Neural progenitor cell (in vitro differentiated cells): ENCODE measurements at regions not wholly inside any gene's neighbourhood (a gene's known extent, or its start where the extent isn't known, plus 50 kb on each side); places are given as distances from the start of the nearest gene placed in this dataset.
"Not testable (repeated sequence)": the region's sequence is repeated elsewhere in the genome, so short reads cannot be mapped to it uniquely, and the experiment has no call there.

Experiments used
- DNase-seq: peaks from one replicate; pipeline ENCODE4 v3.0.0-alpha.2; 2016; ENCODE audit warnings: low spot score
- H2AFZ ChIP-seq: fragments of 200-600 bp; sonication (generic); replicated peaks from 2 replicates; pipeline ENCODE4 v1.6.1; 2016; ENCODE audit warnings: antibody characterized with exemption
- H3F3A ChIP-seq: fragments of 200-600 bp; sonication (generic); 2 replicates; pipeline ENCODE4 v1.6.1; 2016; ENCODE audit warnings: antibody characterized with exemption, low read depth
- H3K27ac ChIP-seq: fragments of 200-600 bp; sonication (generic); 2 replicates; pipeline ENCODE4 v1.5.1; 2016; ENCODE audit warnings: mild to moderate bottlenecking
- H3K27me3 ChIP-seq: fragments of 200-600 bp; sonication (generic); 2 replicates; pipeline ENCODE4 v1.6.1; 2016; ENCODE audit warnings: mild to moderate bottlenecking, moderate library complexity
- H3K36me3 ChIP-seq: fragments of 200-600 bp; sonication (generic); 2 replicates; pipeline ENCODE4 v1.5.1; 2016
- H3K4me1 ChIP-seq: fragments of 200-600 bp; sonication (generic); 2 replicates; pipeline ENCODE4 v1.6.1; 2016; ENCODE audit warnings: mixed run types
- H3K4me2 ChIP-seq: fragments of 200-600 bp; sonication (generic); 2 replicates; pipeline ENCODE4 v1.6.1; 2016
- H3K4me3 ChIP-seq: fragments of 200-600 bp; sonication (generic); 2 replicates; pipeline ENCODE4 v1.5.1; 2016
- H3K79me2 ChIP-seq: fragments of 200-600 bp; sonication (generic); 2 replicates; pipeline ENCODE4 v1.6.1; 2016; ENCODE audit warnings: low read depth
- H3K9ac ChIP-seq: fragments of 200-600 bp; sonication (generic); 2 replicates; pipeline ENCODE4 v1.6.1; 2016
- H3K9me3 ChIP-seq: fragments of 200-600 bp; sonication (generic); 2 replicates; pipeline ENCODE4 v1.5.1; 2016; ENCODE audit warnings: low read depth
- H4K20me1 ChIP-seq: fragments of 200-600 bp; sonication (generic); 2 replicates; pipeline ENCODE4 v1.6.1; 2016; ENCODE audit warnings: low read depth
- H3K27ac Mint-ChIP-seq: 3 replicates; pipeline ENCODE4 v1.8.0; 2021; ENCODE audit warnings: mixed read lengths
- H3K27me3 Mint-ChIP-seq: 2 replicates; pipeline ENCODE4 v1.8.0; 2022; ENCODE audit warnings: low read depth, mild to moderate bottlenecking, inconsistent platforms, moderate library complexity, mixed read lengths; ENCODE audit not compliant: insufficient read depth
- H3K36me3 Mint-ChIP-seq: 3 replicates; pipeline ENCODE4 v1.8.0; 2021; ENCODE audit warnings: mixed read lengths
- H3K4me1 Mint-ChIP-seq: 3 replicates; pipeline ENCODE4 v1.8.0; 2021; ENCODE audit warnings: mixed read lengths
- H3K4me3 Mint-ChIP-seq: 3 replicates; pipeline ENCODE4 v1.8.0; 2021; ENCODE audit warnings: mild to moderate bottlenecking, moderate library complexity, mixed read lengths
- H3K9me3 Mint-ChIP-seq: 3 replicates; pipeline ENCODE4 v1.8.0; 2020; ENCODE audit warnings: mixed read lengths
- CTCF ChIP-seq: fragments of 200-600 bp; sonication (generic); IDR thresholded peaks from 2 replicates; pipeline ENCODE4 v1.5.1; 2017; ENCODE audit warnings: antibody characterized with exemption, mild to moderate bottlenecking
- EZH2 ChIP-seq: fragments of 200-600 bp; sonication (generic); IDR thresholded peaks from 2 replicates; pipeline ENCODE4 v1.6.1; 2017; ENCODE audit warnings: antibody characterized with exemption, mild to moderate bottlenecking, moderate library complexity
- EZH2phosphoT487 ChIP-seq: fragments of 200-600 bp; sonication (generic); IDR thresholded peaks from 2 replicates; pipeline ENCODE4 v1.6.1; 2017; ENCODE audit warnings: antibody characterized with exemption

DNA sequence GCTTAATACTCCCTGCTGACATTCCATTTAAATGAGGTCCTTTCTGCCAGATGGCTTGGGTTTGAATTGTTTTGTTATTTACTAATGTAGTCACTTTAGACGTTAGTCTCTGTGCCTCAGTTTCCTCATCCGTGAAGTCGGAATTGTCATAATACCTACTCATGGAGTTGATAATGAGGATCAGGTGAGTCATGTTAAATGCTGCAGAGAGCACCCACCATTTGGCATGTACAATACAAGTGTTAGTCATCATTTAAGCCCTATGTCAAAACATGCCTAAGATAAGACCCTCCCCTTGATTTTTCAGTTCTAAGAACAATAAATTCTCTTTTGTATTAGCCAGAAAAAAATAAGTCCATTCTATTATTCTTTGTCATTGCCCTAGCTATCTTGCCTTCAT lies 534.8 kb upstream of the HTR2C start:
- no peak overlapping the region for H3K4me3 Mint-ChIP-seq
- H3K27me3 Mint-ChIP-seq = no peaks in the 10 kb centered on the region
- H3K9me3 ChIP-seq = no peaks in the 10 kb centered on the region
- H3K4me1 ChIP-seq = peaks cover 35% of the 10 kb centered on the region
- no peaks in the 10 kb centered on the region for H3K4me1 Mint-ChIP-seq
- H2AFZ ChIP-seq = no peak overlapping the region
- H3K36me3 Mint-ChIP-seq = no peaks in the 10 kb centered on the region
- H3K27ac ChIP-seq = no peak overlapping the region
- H3K27ac Mint-ChIP-seq = no peak overlapping the region
- H3K27me3 ChIP-seq = no peaks in the 10 kb centered on the region
- no peak overlapping the region for H3K9ac ChIP-seq
- peaks cover 62% of the 10 kb centered on the region for H3K79me2 ChIP-seq
- TF ChIP-seq EZH2phosphoT487 = no peak
- TF ChIP-seq CTCF = no peak
- no peak for TF ChIP-seq EZH2
- H3K4me3 ChIP-seq = no peak overlapping the region
- peak overlapping the region; percentile 43 for H3K4me2 ChIP-seq
- H3F3A ChIP-seq = peaks cover 83% of the 10 kb centered on the region
- no peaks in the 10 kb centered on the region for H3K9me3 Mint-ChIP-seq
- H4K20me1 ChIP-seq = peaks cover 7% of the 10 kb centered on the region
- DNase-seq = no peak
- peaks cover 10% of the 10 kb centered on the region for H3K36me3 ChIP-seq

- Mint-ChIP-seq H3K4me1 (no peaks in the 10 kb centered on the region), H3K9me3 (no peaks in the 10 kb centered on the region), H3K27ac (no peak overlapping the region), H3K27me3 (no peaks in the 10 kb centered on the region), H3K36me3 (no peaks in the 10 kb centered on the region), H3K4me3 (no peak overlapping the region)
- no peak overlapping the region for H3K27ac ChIP-seq
- H3K9ac ChIP-seq = no peak overlapping the region
- no peak overlapping the region for H3K4me2 ChIP-seq
- DNase-seq = no peak
- peaks cover 77% of the 10 kb centered on the region for H3K79me2 ChIP-seq
- no peak overlapping the region for H2AFZ ChIP-seq
- H3K27me3 ChIP-seq = no peaks in the 10 kb centered on the region
- H4K20me1 ChIP-seq = peaks cover 7% of the 10 kb centered on the region
- no peak overlapping the region for H3K4me3 ChIP-seq
- H3K4me1 ChIP-seq = peaks cover 39% of the 10 kb centered on the region
- no peak for TF ChIP-seq EZH2phosphoT487
- TF ChIP-seq CTCF = no peak
- no peak for TF ChIP-seq EZH2
- peaks cover 82% of the 10 kb centered on the region for H3F3A ChIP-seq
- H3K36me3 ChIP-seq = peaks cover 10% of the 10 kb centered on the region
- no peaks in the 10 kb centered on the region for H3K9me3 ChIP-seq
Observed at GRCh38 chrX:114047558-114047957, 536.3 kb upstream of the HTR2C start.

DNA sequence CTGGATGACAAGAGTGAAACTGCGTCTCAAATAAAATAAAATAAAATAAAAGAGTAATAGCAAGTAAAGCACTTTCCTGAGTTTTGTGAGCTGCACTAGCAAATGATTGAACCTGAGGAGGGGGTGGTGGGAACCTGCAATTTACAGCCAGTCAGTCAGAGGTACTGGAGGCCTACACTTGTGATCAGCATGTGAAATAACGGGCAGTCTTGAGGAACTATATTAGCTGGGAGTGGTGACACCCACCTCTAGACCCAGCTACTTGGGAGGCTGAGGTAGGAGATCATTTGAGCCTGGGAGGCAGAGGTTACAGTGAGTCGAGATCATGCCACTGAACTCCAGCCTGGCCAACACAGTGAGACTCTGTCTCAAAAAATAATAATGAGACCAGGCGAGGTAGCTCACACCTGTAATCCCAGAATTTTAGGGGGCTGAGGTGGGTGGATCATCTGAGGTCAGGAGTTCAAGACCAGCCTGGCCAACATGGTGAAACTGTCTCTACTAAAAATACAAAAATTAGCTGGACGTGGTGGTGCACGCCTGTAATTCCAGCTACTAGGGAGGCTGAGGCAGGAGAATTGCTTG lies 537.1 kb upstream of the HTR2C start:
- peaks cover 38% of the 10 kb centered on the region for H3K4me1 ChIP-seq
- no peak overlapping the region for H3K4me2 ChIP-seq
- H3K27ac Mint-ChIP-seq = no peak overlapping the region
- H3K4me1 Mint-ChIP-seq = no peaks in the 10 kb centered on the region
- no peak for DNase-seq
- peaks cover 3% of the 10 kb centered on the region for H3K27me3 Mint-ChIP-seq
- H4K20me1 ChIP-seq = peaks cover 7% of the 10 kb centered on the region
- TF ChIP-seq EZH2phosphoT487 (no peak), CTCF (no peak), EZH2 (no peak)
- peaks cover 85% of the 10 kb centered on the region for H3K79me2 ChIP-seq
- no peak overlapping the region for H2AFZ ChIP-seq
- H3K9me3 ChIP-seq = no peaks in the 10 kb centered on the region
- no peaks in the 10 kb centered on the region for H3K27me3 ChIP-seq
- H3K4me3 ChIP-seq = no peak overlapping the region
- H3K9ac ChIP-seq = no peak overlapping the region
- H3F3A ChIP-seq = peaks cover 80% of the 10 kb centered on the region
- H3K27ac ChIP-seq = no peak overlapping the region
- H3K4me3 Mint-ChIP-seq = no peak overlapping the region
- H3K36me3 ChIP-seq = peaks cover 10% of the 10 kb centered on the region
- no peaks in the 10 kb centered on the region for H3K9me3 Mint-ChIP-seq
- H3K36me3 Mint-ChIP-seq = no peaks in the 10 kb centered on the region

DNA sequence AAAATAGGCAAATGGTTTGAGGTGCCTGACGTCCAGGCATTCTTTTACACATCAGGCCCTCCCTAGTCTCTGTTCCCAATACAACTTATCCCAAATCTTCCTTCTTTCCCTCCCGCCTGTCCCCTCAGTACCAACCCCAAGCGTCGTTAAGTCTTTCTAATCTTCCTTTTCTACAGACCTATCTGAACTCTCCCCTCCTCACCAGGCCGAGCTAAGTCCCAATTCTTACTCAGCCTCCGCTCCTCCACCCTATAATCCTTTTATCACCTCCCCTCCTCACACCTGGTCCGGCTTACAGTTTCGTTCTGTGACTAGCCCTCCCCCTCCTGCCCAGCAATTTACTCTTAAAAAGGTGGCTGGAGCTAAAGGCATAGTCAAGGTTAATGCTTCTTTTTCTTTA lies 542.4 kb upstream of the HTR2C start:
- peak overlapping the region; percentile 78 for H3K4me2 ChIP-seq
- H2AFZ ChIP-seq, H4K20me1 ChIP-seq, H3K4me3 Mint-ChIP-seq, H3K9me3 Mint-ChIP-seq, H3K4me1 Mint-ChIP-seq, H3K27me3 ChIP-seq, H3K36me3 Mint-ChIP-seq, H3K36me3 ChIP-seq, H3K27ac Mint-ChIP-seq, H3K9me3 ChIP-seq: not testable (repeated sequence)
- H3K4me3 ChIP-seq = peak overlapping the region; percentile 80
- peak overlapping the region; percentile 70 for H3K9ac ChIP-seq
- H3K27me3 Mint-ChIP-seq = peaks cover 16% of the 10 kb centered on the region
- peaks cover 100% of the 10 kb centered on the region for H3K79me2 ChIP-seq
- H3F3A ChIP-seq = peaks cover 82% of the 10 kb centered on the region
- H3K4me1 ChIP-seq = peaks cover 47% of the 10 kb centered on the region
- DNase-seq = peak; percentile 69
- H3K27ac ChIP-seq = peak overlapping the region; percentile 94

DNA sequence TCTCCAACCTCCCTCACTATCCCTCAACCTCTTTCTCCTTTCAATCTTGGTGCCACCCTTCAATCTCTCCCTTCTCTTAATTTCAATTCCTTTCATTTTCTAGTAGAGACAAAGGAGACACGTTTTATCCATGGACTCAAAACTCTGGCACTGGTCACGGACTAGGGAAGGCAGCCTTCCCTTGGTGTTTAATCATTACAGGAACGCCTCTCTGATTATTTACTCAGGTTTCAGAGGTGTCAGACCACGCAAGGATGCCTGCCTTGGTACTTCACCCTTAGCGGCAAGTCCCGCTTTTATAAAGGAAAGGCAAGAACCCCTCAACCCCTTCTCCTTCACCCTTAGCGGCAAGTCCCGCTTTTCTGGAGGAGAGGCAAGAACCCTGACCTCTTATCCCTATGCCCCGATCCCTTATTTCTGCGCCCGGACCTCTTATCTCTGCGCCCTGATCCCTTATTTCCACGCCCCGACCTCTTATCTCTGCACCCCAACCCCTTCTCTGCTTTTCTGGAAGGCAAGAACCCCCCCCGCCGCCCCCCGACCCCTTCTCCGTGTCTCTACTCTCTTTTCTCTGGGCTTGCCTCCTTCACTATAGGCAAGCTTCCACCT lies 543.1 kb upstream of the HTR2C start:
- not testable (repeated sequence) for H3K4me1 Mint-ChIP-seq, H3K27me3 ChIP-seq, H3K9me3 ChIP-seq, H3K4me3 Mint-ChIP-seq, H4K20me1 ChIP-seq, H2AFZ ChIP-seq, H3K27ac Mint-ChIP-seq, H3K36me3 ChIP-seq, H3K36me3 Mint-ChIP-seq, H3K9me3 Mint-ChIP-seq
- H3K79me2 ChIP-seq = peaks cover 100% of the 10 kb centered on the region
- peak overlapping the region; percentile 94 for H3K27ac ChIP-seq
- peaks cover 48% of the 10 kb centered on the region for H3K4me1 ChIP-seq
- peaks cover 16% of the 10 kb centered on the region for H3K27me3 Mint-ChIP-seq
- peak; percentile 18 for DNase-seq
- H3K9ac ChIP-seq = peak overlapping the region; percentile 70
- H3K4me2 ChIP-seq = peak overlapping the region; percentile 78
- H3F3A ChIP-seq = peaks cover 85% of the 10 kb centered on the region
- H3K4me3 ChIP-seq = peak overlapping the region; percentile 80
